Hindlimb muscle (tissue), 1 donor: ENCODE measurements at regions not wholly inside any gene's neighbourhood (a gene's known extent, or its start where the extent isn't known, plus 50 kb on each side); places are given as distances from the start of the nearest gene placed in this dataset.

Experiments used
- DNase-seq: peaks from one replicate; pipeline ENCODE4 v3.0.0-alpha.2; 2013

DNA sequence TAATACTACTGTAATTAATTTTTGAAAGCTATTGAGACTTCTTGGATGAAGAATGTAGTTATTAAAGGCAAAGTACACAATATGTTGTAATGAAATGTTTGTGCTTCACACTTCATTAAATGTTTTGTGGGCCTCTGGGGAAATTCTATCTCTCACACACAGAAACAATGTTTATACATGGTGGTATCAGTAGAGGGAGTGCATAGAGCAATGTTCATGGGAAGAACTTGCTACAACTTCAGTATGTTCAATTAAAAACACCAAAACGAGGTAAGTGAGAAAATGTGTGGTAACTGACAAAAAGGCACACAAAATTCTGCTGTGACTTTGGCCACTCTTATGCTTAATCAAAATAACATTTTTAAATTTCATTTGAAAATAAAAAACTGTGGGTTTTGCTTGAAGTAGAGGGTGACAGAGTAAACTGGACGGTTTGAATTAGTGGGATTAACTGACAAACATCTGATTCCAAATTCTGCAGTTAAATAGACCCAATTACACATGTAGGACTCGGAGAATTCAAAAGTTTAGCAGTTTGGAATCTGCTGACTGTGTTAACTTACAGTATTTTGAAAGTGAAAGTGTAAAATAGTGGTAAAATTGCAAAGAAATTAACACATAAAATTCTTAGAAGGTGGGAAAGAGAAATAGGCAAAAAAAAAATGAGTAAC is 111.4 kb upstream of the TTC29 start:
- DNase-seq: no peak

DNA sequence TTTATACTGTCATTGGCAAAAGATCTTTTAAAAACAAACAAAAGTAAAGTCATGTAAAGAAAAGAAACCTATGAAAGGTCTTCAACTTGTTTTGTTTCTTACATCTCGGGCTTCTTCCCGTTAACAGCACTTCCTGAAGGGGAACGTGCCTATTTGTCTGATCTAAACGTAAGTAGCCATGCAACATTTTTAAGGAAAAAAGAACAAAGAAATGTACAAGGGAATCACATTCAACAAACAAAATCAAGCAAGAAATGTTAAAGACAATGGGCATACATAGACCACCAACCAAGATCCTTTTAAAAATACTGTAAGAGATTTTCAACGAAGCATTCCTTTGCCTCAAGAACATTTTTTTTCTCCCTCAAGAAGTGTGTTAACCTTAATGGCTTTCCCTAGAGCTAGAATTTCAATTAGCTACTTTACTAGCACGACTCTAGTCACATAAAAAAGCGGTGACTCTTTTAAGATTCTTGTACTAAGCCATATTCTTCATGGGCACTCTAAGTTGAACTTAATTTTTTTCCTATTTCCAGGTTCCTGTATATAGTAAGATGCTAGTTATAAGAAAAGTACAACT is 112.0 kb upstream of the TTC29 start:
- no peak for DNase-seq

DNA sequence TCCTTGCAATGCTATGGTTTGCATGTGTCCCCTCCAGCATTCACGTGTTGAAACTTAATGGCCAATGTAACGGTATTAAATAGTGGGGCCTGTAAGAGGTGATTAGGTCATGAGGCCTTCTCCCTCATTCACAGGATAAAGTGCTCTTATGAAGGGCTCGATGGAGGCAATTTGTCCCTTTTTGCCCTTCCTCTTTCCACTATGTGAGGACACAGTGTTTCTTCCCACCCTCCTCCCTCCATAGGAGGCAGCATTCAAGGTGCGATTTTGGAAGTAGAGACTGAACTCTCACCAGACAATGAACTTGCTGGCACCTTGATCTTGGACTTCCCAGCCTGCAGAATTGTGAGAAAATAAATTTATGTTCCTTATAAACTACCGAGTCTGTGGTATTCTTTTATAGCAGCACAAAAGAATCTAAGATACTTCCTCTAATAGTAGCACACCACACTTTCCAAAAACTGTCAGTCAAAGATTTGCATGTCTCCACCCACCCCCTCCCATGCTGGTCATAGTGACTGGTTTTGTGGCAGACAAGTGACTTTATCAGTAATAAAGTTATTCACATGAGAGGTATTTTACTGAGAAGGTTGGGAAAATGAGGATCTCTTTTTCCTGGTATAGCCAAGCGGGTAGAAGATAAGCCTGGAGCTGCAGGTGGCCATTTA is 113.5 kb upstream of the TTC29 start:
- no peak for DNase-seq

DNA sequence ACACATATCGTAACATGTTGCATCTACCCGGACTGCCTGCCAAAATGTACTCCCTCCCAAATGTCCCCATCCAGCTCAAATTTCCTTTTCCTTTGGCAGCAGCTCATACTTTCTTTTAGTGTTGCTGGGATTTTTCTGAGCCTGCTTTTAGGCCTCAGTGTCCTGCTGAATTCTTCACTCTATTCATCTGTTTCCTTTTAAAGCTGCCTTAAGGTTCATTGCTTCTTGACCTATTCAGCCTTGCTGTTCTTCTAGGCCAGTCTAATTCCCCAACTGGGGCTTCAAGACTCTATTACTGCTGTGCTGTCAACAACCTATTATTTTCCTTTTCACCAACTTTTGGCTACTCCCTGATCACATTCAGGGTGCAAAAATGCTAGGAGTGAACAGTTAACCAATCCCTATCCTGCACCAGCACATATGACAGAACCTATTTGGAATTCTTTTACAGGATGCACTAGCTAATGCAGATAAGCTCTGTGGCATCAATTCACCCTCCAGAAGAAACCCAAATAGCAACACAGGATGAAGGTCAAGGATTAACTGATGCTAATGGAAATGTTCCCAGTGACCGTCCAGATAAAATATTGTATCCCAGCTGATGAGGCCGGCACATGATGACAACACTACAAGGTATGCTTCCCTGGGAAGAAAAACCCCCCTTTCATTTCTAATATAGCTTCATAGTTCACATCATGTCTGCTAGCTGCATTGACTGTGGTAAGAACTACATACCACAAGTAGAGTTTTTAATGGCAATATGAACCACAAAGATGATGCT is 114.7 kb upstream of the TTC29 start:
- peak; percentile 64 for DNase-seq

DNA sequence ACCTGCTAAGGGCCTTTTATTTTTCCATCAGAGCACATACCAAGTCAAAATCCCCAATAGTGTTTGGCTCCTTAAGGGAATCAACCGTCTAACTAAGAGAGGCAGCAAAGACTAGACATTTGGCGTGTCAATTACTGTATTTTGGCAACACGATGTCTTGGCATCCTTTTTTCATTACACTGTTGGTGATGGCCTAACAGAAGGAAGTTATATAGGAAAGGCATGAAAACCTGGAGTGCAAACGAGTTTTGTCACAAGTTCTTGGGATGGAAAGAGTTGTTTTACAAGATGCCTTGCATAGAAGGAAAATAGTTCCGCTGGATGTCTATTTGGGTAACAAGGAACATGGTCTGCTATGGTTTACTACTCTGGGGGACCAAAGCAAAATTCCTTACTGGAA is 119.2 kb upstream of the TTC29 start:
- DNase-seq: no peak

DNA sequence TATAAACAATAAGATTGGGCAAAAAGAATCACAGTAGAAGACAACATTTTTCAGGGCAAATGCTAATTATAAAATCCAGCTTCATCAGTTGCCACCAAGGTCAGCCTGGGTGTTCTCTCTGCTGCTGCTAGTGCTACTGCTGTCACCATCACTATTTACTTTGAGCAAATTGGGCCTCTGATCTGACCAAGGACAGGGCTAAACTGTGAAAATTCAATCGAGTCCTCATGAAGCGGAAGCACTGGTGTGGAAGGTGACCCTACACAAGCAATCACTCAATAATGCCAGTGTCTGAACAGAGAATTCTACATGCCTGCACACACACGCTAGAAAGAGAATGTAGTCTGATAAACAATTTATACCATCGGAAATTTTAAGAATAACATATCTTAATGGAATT is 122.9 kb upstream of the TTC29 start:
- DNase-seq: no peak

DNA sequence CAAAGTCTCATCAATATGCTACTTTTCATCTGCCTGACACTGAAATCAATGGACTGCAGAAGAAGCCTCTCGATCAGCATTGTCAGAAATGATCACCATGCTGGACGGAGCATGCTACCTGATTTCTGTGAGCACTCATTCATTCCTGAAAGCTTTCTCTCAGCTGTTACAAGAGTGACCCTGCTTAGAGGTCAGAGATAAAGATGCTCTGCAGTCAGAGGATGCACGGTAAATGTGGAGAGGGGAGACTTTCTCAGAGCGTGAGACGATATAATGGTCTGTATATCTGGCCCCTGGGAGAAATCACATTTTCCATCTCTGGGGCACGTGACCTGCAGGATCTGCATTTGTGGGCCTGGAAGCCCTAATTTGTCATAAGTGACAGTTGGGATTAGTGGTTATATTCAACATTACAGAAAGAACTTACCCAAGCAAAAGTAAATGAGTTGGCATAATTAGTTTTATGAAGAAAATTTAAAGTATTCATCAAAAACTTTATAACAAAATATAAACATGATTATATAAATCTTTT is 125.6 kb upstream of the TTC29 start:
- no peak for DNase-seq

DNA sequence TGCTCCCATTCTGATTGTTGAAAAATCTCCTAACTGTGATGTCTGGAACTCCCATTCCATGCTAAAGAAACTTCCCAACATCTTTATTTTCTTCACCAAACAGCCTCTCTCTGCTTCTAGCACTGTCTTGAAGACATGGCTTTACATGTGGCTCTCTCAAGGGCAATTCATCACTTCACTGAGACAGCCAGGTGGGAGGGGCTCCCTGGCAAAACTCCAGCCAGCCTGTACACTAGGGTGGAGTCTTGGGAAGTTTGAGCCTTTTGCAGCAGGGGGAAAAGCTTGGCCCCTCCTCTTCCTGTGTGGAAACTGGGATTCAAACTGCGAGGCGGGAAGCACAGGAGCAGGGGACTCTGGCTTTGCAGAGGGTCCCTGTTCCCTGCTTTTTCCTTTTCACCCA is 130.5 kb upstream of the TTC29 start:
- no peak for DNase-seq

DNA sequence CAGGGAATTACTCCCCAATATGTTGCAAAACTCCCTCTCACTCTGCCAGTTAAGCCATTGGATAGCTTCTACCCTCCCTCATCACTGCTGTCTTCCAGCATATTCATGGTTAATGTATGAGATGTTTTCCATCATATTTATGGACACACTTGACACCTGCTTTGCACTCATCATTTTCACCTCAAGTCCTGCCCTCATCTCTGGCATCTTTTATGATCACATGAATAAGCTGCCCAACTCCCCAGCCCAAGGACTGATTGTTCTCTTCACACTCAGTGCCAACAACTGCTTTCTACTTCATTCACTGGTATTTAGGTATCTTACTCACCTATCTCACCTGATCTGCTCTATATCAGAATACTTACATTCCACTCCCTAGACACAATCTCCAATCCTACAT is 131.1 kb upstream of the TTC29 start:
- no peak for DNase-seq

DNA sequence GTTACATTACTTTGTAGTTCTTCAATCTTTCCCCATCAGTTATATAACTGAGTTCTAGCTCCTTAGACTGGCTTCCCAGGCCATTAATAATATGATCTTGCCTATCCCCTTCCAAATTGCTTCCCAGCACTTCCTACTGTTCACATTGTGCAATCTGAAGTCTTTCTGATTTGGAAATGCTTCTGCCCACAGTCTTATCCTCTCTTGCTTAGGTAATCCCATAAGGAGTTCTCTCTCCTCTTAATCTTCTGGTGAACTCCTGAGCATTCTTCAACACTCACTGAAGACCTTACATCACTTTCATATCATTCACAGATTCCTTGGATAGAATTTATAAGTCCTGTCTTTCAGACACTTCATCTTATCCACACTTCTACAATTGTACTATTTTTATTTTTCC is 132.7 kb upstream of the TTC29 start:
- DNase-seq: no peak

DNA sequence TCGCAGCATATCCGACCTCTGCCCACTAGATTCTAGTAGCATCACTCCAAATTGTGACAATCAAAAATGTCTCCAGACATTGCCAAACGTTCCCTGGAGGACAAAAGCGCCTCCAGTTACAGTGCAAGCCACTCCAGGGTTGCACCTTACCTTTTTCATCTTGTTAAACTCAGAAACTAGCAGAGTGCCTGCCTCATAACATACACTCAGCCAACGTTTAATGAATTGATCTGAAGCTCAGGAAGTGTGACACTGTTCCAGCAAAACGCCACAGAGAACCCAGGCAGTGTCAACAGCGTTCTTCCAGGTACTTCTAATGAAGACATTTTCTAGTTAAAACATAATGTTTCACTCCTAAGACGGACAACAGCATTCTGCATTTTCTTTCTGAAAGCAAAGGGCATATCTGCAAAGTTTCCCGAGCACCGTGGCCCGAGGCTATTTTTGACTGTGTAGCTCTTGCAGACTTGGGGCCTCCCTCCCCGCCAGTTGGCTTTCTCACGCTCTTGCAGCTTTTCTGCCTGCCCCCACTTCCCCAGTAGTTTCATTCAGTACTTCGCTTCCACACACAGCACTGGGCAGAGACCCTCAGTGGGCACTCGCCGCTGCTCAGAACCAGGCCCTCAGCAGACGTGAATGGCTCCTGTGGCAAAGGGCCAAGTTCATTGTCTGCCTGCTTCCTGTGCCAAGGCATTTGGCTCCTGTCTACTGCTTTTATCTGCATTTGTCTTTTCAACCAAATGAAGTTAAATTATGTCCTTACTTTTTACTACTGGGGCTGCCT is 133.4 kb upstream of the TTC29 start:
- DNase-seq: no peak

DNA sequence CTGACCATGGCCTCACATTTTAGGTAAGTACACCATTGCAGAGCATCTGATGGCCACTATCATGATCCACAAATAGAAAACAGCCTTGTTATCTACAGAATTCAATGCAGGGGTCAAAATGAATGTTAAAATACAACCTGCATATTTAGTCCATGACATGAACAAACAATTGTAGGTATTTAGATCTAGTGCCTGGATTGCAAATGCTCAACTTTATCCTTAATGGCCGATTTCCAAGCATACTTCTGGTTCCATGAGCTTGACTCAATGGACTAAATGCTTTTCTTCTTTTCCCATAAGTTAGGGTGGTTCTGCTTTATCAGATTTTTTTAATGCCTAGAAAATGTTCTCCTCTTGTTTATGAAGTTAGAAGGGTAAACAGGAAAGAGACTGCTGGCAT is 139.2 kb upstream of the TTC29 start:
- DNase-seq: no peak

DNA sequence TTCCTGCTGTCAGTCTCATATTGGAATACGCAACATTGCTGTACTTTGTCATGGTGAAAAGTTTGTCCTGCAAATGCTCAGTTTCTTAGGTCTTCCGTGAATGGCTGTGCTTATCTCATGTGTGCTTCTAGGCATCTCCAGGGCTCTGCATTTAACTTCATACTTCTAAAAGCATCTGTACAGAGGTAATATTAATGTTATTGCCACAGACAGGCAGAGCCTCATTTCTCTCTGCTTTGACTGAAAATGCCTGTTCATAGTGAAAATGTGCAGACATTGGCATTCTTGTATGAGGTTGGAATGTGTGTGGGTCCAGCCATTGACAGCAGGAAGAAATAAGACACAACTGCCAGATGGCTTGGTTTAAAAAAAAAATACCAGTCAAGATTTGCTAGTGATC is 140.1 kb upstream of the TTC29 start:
- no peak for DNase-seq

DNA sequence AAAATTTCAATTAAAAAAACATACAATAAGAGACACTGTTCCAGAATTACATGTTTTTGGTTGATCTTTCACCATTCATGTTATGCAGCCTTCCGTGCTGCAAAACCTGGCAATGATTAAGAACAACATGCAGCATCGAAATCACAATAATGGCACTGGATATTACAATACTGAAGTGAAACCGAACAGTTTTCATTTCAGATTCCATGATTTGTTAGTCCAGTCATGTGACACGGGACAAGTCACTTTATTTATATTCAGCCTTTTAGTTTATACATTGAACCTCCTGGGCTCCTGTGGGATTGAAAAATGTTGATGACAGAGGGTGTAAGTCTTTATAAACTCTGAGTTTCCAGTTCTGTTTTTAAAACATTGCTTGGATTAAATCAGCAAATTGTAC is 142.5 kb upstream of the TTC29 start:
- DNase-seq: no peak

DNA sequence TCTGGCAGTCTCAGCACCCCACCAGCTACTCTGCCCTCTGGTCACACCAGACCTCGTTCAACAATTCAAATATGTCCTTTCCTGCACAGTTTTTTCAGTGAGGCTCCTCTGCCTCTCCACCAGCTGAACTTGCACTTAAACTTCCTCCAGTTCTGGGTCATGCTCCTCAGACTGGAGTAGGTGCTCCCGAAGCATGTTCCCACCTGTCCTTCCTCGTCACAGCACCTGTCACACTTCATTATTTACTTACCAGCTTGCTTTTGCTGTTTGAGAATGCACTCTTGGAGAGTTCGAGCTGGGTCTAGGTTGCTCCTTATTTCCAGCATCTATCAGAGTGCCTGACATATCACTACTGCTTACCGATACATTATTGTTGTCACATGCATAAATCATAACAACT is 144.8 kb upstream of the TTC29 start:
- no peak for DNase-seq

DNA sequence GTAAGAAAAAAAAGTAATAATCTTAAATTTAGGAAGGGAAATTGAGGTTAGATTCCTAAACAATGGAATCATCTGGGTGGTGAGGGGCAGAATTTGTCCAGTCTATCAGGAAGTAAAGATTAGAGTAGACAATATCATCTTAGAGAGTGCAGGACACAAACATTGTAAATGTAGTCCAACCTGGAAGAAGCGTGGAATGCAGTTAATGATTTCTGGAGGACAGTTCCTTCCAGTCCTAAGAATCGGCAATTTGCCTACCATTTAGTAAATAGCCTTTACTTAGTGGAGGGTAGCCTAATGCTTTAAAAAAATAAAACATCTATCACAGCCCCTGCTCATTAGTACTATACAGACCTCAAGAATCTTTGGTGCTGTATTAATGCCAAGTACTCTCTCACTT is 147.5 kb upstream of the TTC29 start:
- no peak for DNase-seq

DNA sequence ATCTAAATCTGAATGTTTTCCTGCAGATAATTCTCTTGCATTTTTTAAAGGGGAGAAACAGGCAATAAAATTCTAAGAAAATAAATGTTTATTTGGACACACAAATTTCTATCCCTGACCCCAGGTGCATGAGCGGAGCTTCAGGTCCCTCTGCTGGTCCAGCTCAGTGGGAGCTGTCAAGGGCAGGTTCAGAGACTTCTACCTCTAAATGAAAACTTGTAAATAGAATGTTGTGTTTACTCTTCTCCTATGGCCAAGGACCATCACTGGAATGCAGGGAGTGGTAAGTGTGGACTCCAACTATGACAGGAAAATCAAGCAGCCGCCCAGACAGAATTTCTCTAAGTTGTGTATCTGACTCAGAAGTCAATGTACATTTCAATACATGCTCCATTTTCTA is 148.6 kb upstream of the TTC29 start:
- DNase-seq: no peak

DNA sequence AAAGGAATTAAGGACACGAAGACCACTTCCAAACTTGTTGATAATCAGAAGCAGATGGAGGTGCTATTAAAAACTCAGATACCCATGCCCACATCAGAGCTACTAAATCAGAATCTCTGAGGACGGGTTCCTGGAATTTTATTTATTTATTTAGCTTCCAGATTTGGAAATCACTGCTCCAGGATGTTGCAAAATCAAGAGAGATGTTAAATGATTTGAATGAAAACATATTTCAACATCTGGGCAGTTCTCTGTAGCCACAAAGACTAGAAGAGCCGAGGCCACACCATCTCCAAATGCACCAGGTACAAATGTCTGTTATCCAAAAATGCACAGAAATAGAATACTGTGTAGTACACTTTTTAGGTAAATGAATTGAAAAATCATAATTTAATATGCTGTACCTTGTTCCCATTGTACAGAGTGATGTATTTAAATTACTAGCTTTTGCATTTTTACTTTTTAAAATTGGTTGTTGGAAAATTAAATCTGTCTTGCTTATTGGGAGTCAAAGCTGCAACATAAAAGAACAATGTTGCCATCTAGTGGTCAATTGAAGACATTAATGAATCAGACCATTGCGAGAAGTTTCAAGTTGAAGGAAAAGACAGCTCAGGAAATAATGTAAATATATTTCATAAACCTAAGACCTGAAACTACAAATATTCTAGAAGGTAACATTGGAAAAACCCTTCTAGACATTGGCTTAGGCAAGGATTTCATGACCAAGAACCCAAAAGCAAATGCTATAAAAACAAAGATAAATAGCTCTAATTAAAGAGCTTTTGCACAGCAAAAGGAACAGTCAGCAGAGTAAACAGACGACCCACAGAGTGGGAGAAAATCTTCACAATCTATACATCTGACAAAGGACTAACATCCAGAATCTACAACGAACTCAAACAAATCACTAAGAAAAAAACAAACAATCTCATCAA is 151.3 kb upstream of the TTC29 start:
- DNase-seq: peak; percentile 33

DNA sequence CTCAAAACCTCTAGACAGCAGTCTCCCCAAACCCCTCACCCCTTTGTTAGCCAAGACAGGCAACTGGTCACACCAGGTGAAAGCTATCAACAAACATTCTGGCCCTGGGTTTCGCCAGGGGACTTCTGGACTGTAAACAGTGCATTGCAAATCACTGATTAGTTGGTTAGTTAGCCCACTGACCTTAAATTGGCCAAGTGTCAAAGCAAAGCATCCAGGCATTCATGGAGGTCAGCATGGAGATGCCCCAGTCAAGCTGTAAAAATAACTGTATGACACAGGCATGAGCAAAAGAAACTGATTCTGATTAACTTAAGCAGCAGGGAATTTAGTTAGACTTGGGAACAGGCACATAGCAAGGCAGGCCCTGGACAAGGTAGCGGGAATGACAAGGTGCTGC is 156.0 kb upstream of the TTC29 start:
- DNase-seq: no peak

DNA sequence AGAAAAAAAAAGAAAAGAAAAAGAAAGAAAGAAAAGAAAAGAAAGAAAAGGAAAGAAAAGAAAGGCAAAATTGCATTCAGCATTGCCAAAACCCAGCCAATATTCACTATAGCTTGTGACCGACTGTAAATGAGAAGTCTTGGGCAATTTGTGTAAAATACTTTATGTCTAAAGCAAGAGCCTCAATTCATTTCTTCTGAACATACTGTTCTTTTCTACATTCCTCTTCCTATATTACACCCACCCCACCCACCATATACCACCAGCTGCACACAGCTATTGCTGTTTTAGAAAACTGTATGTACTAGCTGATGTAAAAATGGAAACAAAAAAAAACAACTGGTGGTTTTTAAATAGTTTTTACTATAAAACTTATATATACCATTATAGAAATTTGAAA is 156.9 kb upstream of the TTC29 start:
- DNase-seq: no peak

DNA sequence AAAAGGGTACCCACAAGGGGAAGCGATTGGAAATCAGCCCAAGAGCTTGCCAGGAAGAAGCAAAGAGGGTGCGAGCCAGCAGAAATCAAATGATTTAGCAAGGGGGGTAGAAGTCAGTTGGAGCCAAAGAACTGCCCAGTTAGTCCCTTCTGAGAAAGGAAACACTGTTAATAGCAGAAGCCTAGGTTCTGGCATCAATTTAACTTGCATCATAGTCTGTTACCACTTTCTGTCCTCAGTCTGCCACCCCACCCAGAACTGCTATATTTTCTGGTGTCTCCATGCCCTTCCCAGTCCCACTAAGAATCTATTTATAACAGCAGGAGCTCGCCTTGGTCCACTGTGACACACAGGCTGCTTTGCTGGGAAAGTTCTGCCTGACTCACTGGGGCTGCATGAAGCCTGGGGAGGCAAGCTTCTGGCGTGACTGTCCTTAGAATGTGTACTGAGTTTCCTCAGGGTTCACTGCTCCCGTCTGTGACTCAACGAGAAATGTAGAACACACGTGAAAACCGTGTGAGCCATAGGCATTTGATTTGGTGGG is 157.8 kb upstream of the TTC29 start:
- DNase-seq: peak; percentile 19
